Endothelial cell of umbilical vein (primary cell): ENCODE measurements at regions not wholly inside any gene's neighbourhood (a gene's known extent, or its start where the extent isn't known, plus 50 kb on each side); places are given as distances from the start of the nearest gene placed in this dataset.

Experiments
- BruUV-seq: library from RNA; stranded (reverse); fragments of 400-500 nt; replicated peaks from 2 replicates; lab custom pipeline; 2021; lab: Mats Ljungman, UMichigan
- CTCF ChIA-PET: fragments of 300-600, 350-600 bp; sonication (Branson Sonifier 250); formaldehyde crosslinking; loops from one replicate; lab custom pipeline; 2021; ENCODE audit warnings: antibody characterized with exemption, inconsistent platforms; lab: Charles Lee
- POLR2A ChIA-PET: fragments of 300-600, 350-600 bp; sonication (Branson Sonifier 250); formaldehyde crosslinking; loops from one replicate; lab custom pipeline; 2021; ENCODE audit warnings: antibody characterized with exemption, inconsistent platforms; lab: Charles Lee
- DNase-seq: peaks from one replicate; pipeline ENCODE4 v3.0.0-alpha.2; 2011; ENCODE audit warnings: low read depth, low spot score
- FAIRE-seq: peaks from 2 replicates; lab custom pipeline; 2011; peaks lifted over from hg19 to GRCh38; lab: Jason Lieb, UNC
- H2AFZ ChIP-seq: 2 replicates; pipeline ENCODE4 v1.6.0; 2012; ENCODE audit warnings: low read depth, low read length, control low read depth, inconsistent platforms
- H3K27ac ChIP-seq: 2 replicates; pipeline ENCODE4 v1.5.1; 2011; ENCODE audit warnings: low read depth, mild to moderate bottlenecking, control low read depth, low read length, moderate library complexity; ENCODE audit not compliant: insufficient read depth
- H3K27me3 ChIP-seq, 2 experiments: 2 replicates each; pipeline versions ENCODE4 v1.6.0 to v1.6.1; 2011; ENCODE audit warnings: low read length in 2 of 2, mixed read lengths in 1 of 2; ENCODE audit not compliant: control insufficient read depth in 2 of 2, insufficient read depth in 2 of 2
- H3K36me3 ChIP-seq, 2 experiments: 2 replicates in 1 of 2; 3 replicates in 1 of 2; pipeline ENCODE4 v1.5.1; 2011; ENCODE audit warnings: low read length in 2 of 2, mild to moderate bottlenecking in 1 of 2, moderate library complexity in 1 of 2; ENCODE audit not compliant: control insufficient read depth in 2 of 2, insufficient read depth in 2 of 2; ENCODE audit errors: extremely low read depth in 1 of 2
- H3K4me1 ChIP-seq: 3 replicates; pipeline ENCODE4 v1.5.1; 2011; ENCODE audit warnings: mild to moderate bottlenecking, low read length; ENCODE audit not compliant: control insufficient read depth, insufficient read depth; ENCODE audit errors: extremely low read depth
- H3K4me2 ChIP-seq: 2 replicates; pipeline ENCODE4 v1.6.1; 2011; ENCODE audit warnings: low read length, control low read depth, mixed read lengths; ENCODE audit not compliant: insufficient read depth
- H3K4me3 ChIP-seq, 3 experiments: fragments of 200-600 bp in 1 of 3; sonication (generic), shearing (Covaris generic) in 1 of 3; replicated peaks in 1 of 3; 2 replicates each; pipeline ENCODE4 v1.5.1; 2011 to 2016; ENCODE audit warnings: control low read depth in 3 of 3, low read length in 3 of 3, mild to moderate bottlenecking in 2 of 3, inconsistent platforms in 1 of 3, low read depth in 1 of 3, moderate library complexity in 1 of 3; ENCODE audit not compliant: insufficient read depth in 1 of 3
- H3K79me2 ChIP-seq: 2 replicates; pipeline ENCODE4 v1.6.0; 2012; ENCODE audit warnings: low read length, inconsistent platforms; ENCODE audit not compliant: control insufficient read depth, insufficient read depth
- H3K9ac ChIP-seq: replicated peaks from 2 replicates; pipeline ENCODE3; 2011; ENCODE audit warnings: low read length, control low read depth; ENCODE audit not compliant: insufficient read depth; ENCODE audit errors: extremely low read depth
- H3K9me1 ChIP-seq: replicated peaks from 3 replicates; pipeline ENCODE4 v1.6.0; 2011; ENCODE audit warnings: mild to moderate bottlenecking, low read length; ENCODE audit not compliant: control insufficient read depth, insufficient read depth; ENCODE audit errors: extremely low read depth
- H3K9me3 ChIP-seq: replicated peaks from 2 replicates; pipeline ENCODE4 v1.5.1; 2012; ENCODE audit warnings: low read length, inconsistent platforms; ENCODE audit not compliant: control insufficient read depth, insufficient read depth
- H4K20me1 ChIP-seq: replicated peaks from 2 replicates; pipeline ENCODE3; 2011; ENCODE audit warnings: mild to moderate bottlenecking, low read length; ENCODE audit not compliant: control insufficient read depth, insufficient read depth; ENCODE audit errors: extremely low read depth
- EZH2 ChIP-seq: IDR thresholded peaks from 2 replicates; pipeline ENCODE4 v1.6.1; 2012; ENCODE audit warnings: borderline replicate concordance, low read depth, mild to moderate bottlenecking, moderate library complexity, low read length, inconsistent platforms; ENCODE audit not compliant: severe bottlenecking
- FOS ChIP-seq: IDR thresholded peaks from 2 replicates; pipeline ENCODE4 v1.6.1; 2011; ENCODE audit warnings: mild to moderate bottlenecking, low read length, moderate library complexity, borderline replicate concordance; ENCODE audit not compliant: insufficient read depth
- GATA2 ChIP-seq: IDR thresholded peaks from 2 replicates; pipeline ENCODE4 v1.7.0; 2011; ENCODE audit warnings: low read depth, mild to moderate bottlenecking, moderate library complexity, mixed read lengths, low read length; ENCODE audit not compliant: insufficient read length, insufficient read depth
- JUN ChIP-seq: IDR thresholded peaks from 2 replicates; pipeline ENCODE4 v1.6.1; 2011; ENCODE audit warnings: borderline replicate concordance, low read depth; ENCODE audit not compliant: insufficient read length, insufficient read depth
- MYC ChIP-seq: IDR thresholded peaks from one replicate; pipeline ENCODE4 v1.6.1; 2011; ENCODE audit warnings: mild to moderate bottlenecking, low read depth, low read length
- POLR2A ChIP-seq: IDR thresholded peaks from 2 replicates; pipeline ENCODE4 v1.6.1; 2012; ENCODE audit warnings: low read depth, mild to moderate bottlenecking, control low read depth, low read length
- POLR2AphosphoS5 ChIP-seq: IDR thresholded peaks from 2 replicates; pipeline ENCODE4 v1.6.1; 2012; ENCODE audit warnings: low read depth, mild to moderate bottlenecking, control low read depth, low read length, moderate library complexity; ENCODE audit not compliant: insufficient read depth
- dilution Hi-C: fragments of 300-500 bp; cut with MboI; formaldehyde crosslinking; loops from one replicate; pipeline ENCODE4 v1.15.0; 2019; ENCODE audit warnings: low sequenced_read_pairs; ENCODE audit not compliant: extremely low pct_ligation_motif_present
- intact Hi-C: fragments of 100-400 bp; cut with micrococcal nuclease; formaldehyde crosslinking; loops from one replicate; pipeline ENCODE4 v1.10.0; 2022
- TF ChIP-seq, protein P1 (sequence below), 2 donors: IDR thresholded peaks; 1 replicate in 1 of 2; 2 replicates in 1 of 2; pipeline ENCODE4 v1.5.1; 2011; ENCODE audit warnings: low read length in 2 of 2, mild to moderate bottlenecking in 2 of 2, moderate library complexity in 2 of 2, control low read depth in 1 of 2, inconsistent platforms in 1 of 2, low read depth in 1 of 2; ENCODE audit not compliant: insufficient read depth in 1 of 2; ENCODE audit errors: extremely low read depth in 1 of 2

DNA sequence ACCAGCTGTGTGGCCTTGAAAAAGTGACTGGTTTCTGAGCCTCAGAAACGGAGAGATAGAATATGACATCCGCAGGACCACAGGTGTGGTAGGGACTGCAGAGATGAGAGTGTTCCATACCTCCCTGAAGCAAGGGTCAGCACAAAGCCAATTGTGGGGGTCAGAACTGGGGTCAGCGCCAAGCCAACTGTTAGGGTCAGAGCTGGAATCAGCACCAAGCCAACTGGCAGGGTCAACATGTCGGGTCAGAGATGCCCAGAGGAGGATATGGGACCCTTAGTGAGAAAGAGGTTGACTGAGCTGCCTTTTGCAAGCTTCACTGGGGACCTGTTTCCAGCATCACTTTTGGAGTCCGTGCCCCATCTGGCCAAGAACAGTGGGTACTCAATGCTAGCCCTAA is 93.9 kb downstream of the MATN1 start:
- CTCF ChIA-PET: no interaction called here
- Histone ChIP-seq H4K20me1 (no peaks in the 10 kb centered on the region), H3K4me2 (no peak overlapping the region), H3K4me1 (no peaks in the 10 kb centered on the region), H2AFZ (no peak overlapping the region), H3K4me3 (no peak overlapping the region), H3K27me3 (no peaks in the 10 kb centered on the region), H3K36me3 (no peaks in the 10 kb centered on the region), H3K27ac (no peak overlapping the region), H3K79me2 (no peaks in the 10 kb centered on the region), H3K9me1 (no peaks in the 10 kb centered on the region), H3K9ac (no peak overlapping the region), H3K9me3 (no peaks in the 10 kb centered on the region)
- FAIRE-seq (no peak), DNase-seq (no peak)
- dilution Hi-C loops: no loop called here
- intact Hi-C loops: no loop called here
- no TSS peak for BruUV-seq
- TF ChIP-seq, protein P1, sequence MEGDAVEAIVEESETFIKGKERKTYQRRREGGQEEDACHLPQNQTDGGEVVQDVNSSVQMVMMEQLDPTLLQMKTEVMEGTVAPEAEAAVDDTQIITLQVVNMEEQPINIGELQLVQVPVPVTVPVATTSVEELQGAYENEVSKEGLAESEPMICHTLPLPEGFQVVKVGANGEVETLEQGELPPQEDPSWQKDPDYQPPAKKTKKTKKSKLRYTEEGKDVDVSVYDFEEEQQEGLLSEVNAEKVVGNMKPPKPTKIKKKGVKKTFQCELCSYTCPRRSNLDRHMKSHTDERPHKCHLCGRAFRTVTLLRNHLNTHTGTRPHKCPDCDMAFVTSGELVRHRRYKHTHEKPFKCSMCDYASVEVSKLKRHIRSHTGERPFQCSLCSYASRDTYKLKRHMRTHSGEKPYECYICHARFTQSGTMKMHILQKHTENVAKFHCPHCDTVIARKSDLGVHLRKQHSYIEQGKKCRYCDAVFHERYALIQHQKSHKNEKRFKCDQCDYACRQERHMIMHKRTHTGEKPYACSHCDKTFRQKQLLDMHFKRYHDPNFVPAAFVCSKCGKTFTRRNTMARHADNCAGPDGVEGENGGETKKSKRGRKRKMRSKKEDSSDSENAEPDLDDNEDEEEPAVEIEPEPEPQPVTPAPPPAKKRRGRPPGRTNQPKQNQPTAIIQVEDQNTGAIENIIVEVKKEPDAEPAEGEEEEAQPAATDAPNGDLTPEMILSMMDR (IDR thresholded peaks at IDR 0.05; ENCODE audit: extremely low read depth in 1 of 2, insufficient read depth in 1 of 2, low read depth in 1 of 2, low read length in 2 of 2): no peak
- TF ChIP-seq MYC: no peak
- TF ChIP-seq GATA2: no peak
- no peak for TF ChIP-seq POLR2A
- no peak for TF ChIP-seq EZH2
- TF ChIP-seq FOS: no peak
- no peak for TF ChIP-seq JUN
- no peak for TF ChIP-seq POLR2AphosphoS5
- POLR2A ChIA-PET: no interaction called here
